ENCODE measurements at regions not wholly inside any gene's neighbourhood (a gene's known extent, or its start where the extent isn't known, plus 50 kb on each side); places are given as distances from the start of the nearest gene placed in this dataset.

- H3K4me1 ChIP-seq (ENCODE audit: control insufficient read depth, low read length), result no peaks in the 10 kb centered on the region
- no peak overlapping the region for H3K4me3 ChIP-seq (ENCODE audit: low read length)
- no peaks in the 10 kb centered on the region for H3K36me3 ChIP-seq (ENCODE audit: control insufficient read depth, low read length)
- no peaks in the 10 kb centered on the region for H4K20me1 ChIP-seq (ENCODE audit: control insufficient read depth, insufficient read depth, low read depth, low read length)
- H3F3A ChIP-seq (ENCODE audit: control insufficient read depth, insufficient read depth), result no peaks in the 10 kb centered on the region
- no peaks in the 10 kb centered on the region for H3K79me2 ChIP-seq (ENCODE audit: control insufficient read depth, low read length)
- H3K4me2 ChIP-seq (ENCODE audit: low read length), result no peak overlapping the region
- H3K27me3 ChIP-seq (ENCODE audit: control insufficient read depth, low read length), result no peaks in the 10 kb centered on the region
- no peaks in the 10 kb centered on the region for H3K9me3 ChIP-seq (ENCODE audit: control insufficient read depth, insufficient read depth, low read length)
- TF ChIP-seq, protein P1, sequence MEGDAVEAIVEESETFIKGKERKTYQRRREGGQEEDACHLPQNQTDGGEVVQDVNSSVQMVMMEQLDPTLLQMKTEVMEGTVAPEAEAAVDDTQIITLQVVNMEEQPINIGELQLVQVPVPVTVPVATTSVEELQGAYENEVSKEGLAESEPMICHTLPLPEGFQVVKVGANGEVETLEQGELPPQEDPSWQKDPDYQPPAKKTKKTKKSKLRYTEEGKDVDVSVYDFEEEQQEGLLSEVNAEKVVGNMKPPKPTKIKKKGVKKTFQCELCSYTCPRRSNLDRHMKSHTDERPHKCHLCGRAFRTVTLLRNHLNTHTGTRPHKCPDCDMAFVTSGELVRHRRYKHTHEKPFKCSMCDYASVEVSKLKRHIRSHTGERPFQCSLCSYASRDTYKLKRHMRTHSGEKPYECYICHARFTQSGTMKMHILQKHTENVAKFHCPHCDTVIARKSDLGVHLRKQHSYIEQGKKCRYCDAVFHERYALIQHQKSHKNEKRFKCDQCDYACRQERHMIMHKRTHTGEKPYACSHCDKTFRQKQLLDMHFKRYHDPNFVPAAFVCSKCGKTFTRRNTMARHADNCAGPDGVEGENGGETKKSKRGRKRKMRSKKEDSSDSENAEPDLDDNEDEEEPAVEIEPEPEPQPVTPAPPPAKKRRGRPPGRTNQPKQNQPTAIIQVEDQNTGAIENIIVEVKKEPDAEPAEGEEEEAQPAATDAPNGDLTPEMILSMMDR (IDR thresholded peaks at IDR 0.05; ENCODE audit: low read depth, low read length, poor library complexity, severe bottlenecking), result no peak
- TF ChIP-seq EZH2phosphoT487 (IDR thresholded peaks at IDR 0.05; ENCODE audit: borderline replicate concordance, low read length), result no peak
- H3K9me2 ChIP-seq (replicated peaks; ENCODE audit: control insufficient read depth, low read length), result no peaks in the 10 kb centered on the region
- H3K27ac ChIP-seq (ENCODE audit: low read depth, low read length), result no peak overlapping the region
Measured at GRCh38 chr2:75421986-75422385, 138.8 kb downstream of the EVA1A start.

- TF ChIP-seq, protein P1 (IDR thresholded peaks at IDR 0.05; ENCODE audit: low read depth, low read length, poor library complexity, severe bottlenecking), result no peak
- TF ChIP-seq EZH2phosphoT487 (IDR thresholded peaks at IDR 0.05; ENCODE audit: borderline replicate concordance, low read length), result no peak
- Histone ChIP-seq H3K79me2 (ENCODE audit: control insufficient read depth, low read length) (no peaks in the 10 kb centered on the region), H3K4me1 (ENCODE audit: control insufficient read depth, low read length) (no peaks in the 10 kb centered on the region), H3K27ac (ENCODE audit: low read depth, low read length) (no peak overlapping the region), H4K20me1 (ENCODE audit: control insufficient read depth, insufficient read depth, low read depth, low read length) (no peaks in the 10 kb centered on the region), H3K36me3 (ENCODE audit: control insufficient read depth, low read length) (no peaks in the 10 kb centered on the region), H3K9me2 (replicated peaks; ENCODE audit: control insufficient read depth, low read length) (no peaks in the 10 kb centered on the region), H3K4me2 (ENCODE audit: low read length) (no peak overlapping the region), H3K4me3 (ENCODE audit: low read length) (no peak overlapping the region), H3F3A (ENCODE audit: control insufficient read depth, insufficient read depth) (no peaks in the 10 kb centered on the region), H3K27me3 (ENCODE audit: control insufficient read depth, low read length) (peaks cover under 1% of the 10 kb centered on the region; the same call in 1 of the 2 replicates), H3K9me3 (ENCODE audit: control insufficient read depth, insufficient read depth, low read length) (no peaks in the 10 kb centered on the region)
Measured at GRCh38 chr2:75416420-75417342, 144.1 kb downstream of the EVA1A start.

GRCh38 chr2:75415731-75416130, 145.0 kb downstream of the EVA1A start:
- no peaks in the 10 kb centered on the region for H3F3A ChIP-seq (ENCODE audit: control insufficient read depth, insufficient read depth)
- H3K4me3 ChIP-seq (ENCODE audit: low read length), result no peak overlapping the region
- no peaks in the 10 kb centered on the region for H3K9me3 ChIP-seq (ENCODE audit: control insufficient read depth, insufficient read depth, low read length)
- peaks cover 4% of the 10 kb centered on the region; the same call in 1 of the 2 replicates for H3K27me3 ChIP-seq (ENCODE audit: control insufficient read depth, low read length)
- TF ChIP-seq, protein P1 (IDR thresholded peaks at IDR 0.05; ENCODE audit: low read depth, low read length, poor library complexity, severe bottlenecking), result no peak
- no peak for TF ChIP-seq EZH2phosphoT487 (IDR thresholded peaks at IDR 0.05; ENCODE audit: borderline replicate concordance, low read length)
- H4K20me1 ChIP-seq (ENCODE audit: control insufficient read depth, insufficient read depth, low read depth, low read length), result no peaks in the 10 kb centered on the region
- H3K79me2 ChIP-seq (ENCODE audit: control insufficient read depth, low read length), result no peaks in the 10 kb centered on the region
- no peaks in the 10 kb centered on the region for H3K9me2 ChIP-seq (replicated peaks; ENCODE audit: control insufficient read depth, low read length)
- no peak overlapping the region for H3K27ac ChIP-seq (ENCODE audit: low read depth, low read length)
- H3K36me3 ChIP-seq (ENCODE audit: control insufficient read depth, low read length), result no peaks in the 10 kb centered on the region
- H3K4me1 ChIP-seq (ENCODE audit: control insufficient read depth, low read length), result no peaks in the 10 kb centered on the region
- no peak overlapping the region for H3K4me2 ChIP-seq (ENCODE audit: low read length)
